HFFc6 (cell line): ENCODE measurements at regions not wholly inside any gene's neighbourhood (a gene's known extent, or its start where the extent isn't known, plus 50 kb on each side); places are given as distances from the start of the nearest gene placed in this dataset.

Experiments
- DNase-seq: peaks from one replicate; pipeline ENCODE4 v3.0.0-alpha.2; 2018
- H3K27ac Mint-ChIP-seq: 2 replicates; pipeline ENCODE4 v1.8.0; 2020; ENCODE audit warnings: mild to moderate bottlenecking, mixed read lengths
- H3K27me3 Mint-ChIP-seq: 2 replicates; pipeline ENCODE4 v1.8.0; 2021; ENCODE audit warnings: mild to moderate bottlenecking, moderate library complexity, mixed read lengths; ENCODE audit not compliant: insufficient read depth
- H3K36me3 Mint-ChIP-seq: 2 replicates; pipeline ENCODE4 v1.8.0; 2021; ENCODE audit warnings: low read depth, mixed read lengths
- H3K4me1 Mint-ChIP-seq: 2 replicates; pipeline ENCODE4 v1.8.0; 2020; ENCODE audit warnings: low read depth, mixed read lengths
- H3K4me3 Mint-ChIP-seq: 2 replicates; pipeline ENCODE4 v1.8.0; 2020; ENCODE audit warnings: mild to moderate bottlenecking, moderate library complexity, mixed read lengths
- H3K9me3 Mint-ChIP-seq: 2 replicates; pipeline ENCODE4 v1.8.0; 2020; ENCODE audit warnings: mild to moderate bottlenecking, mixed read lengths
- TF ChIP-seq, protein P1 (sequence below): fragments of 200-600 bp; sonication (generic); IDR thresholded peaks from 2 replicates; pipeline ENCODE4 v1.5.0; 2021; ENCODE audit warnings: antibody characterized with exemption, mild to moderate bottlenecking

GRCh38 chr4:120353235-120353634 lies 286.6 kb upstream of the MAD2L1 start:
- no peaks in the 10 kb centered on the region for H3K4me1 Mint-ChIP-seq
- peaks cover 14% of the 10 kb centered on the region for H3K9me3 Mint-ChIP-seq
- H3K4me3 Mint-ChIP-seq: no peak overlapping the region
- H3K27ac Mint-ChIP-seq: no peak overlapping the region
- no peak for DNase-seq
- no peaks in the 10 kb centered on the region for H3K27me3 Mint-ChIP-seq
- TF ChIP-seq, protein P1, sequence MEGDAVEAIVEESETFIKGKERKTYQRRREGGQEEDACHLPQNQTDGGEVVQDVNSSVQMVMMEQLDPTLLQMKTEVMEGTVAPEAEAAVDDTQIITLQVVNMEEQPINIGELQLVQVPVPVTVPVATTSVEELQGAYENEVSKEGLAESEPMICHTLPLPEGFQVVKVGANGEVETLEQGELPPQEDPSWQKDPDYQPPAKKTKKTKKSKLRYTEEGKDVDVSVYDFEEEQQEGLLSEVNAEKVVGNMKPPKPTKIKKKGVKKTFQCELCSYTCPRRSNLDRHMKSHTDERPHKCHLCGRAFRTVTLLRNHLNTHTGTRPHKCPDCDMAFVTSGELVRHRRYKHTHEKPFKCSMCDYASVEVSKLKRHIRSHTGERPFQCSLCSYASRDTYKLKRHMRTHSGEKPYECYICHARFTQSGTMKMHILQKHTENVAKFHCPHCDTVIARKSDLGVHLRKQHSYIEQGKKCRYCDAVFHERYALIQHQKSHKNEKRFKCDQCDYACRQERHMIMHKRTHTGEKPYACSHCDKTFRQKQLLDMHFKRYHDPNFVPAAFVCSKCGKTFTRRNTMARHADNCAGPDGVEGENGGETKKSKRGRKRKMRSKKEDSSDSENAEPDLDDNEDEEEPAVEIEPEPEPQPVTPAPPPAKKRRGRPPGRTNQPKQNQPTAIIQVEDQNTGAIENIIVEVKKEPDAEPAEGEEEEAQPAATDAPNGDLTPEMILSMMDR: no peak
- no peaks in the 10 kb centered on the region for H3K36me3 Mint-ChIP-seq

DNA sequence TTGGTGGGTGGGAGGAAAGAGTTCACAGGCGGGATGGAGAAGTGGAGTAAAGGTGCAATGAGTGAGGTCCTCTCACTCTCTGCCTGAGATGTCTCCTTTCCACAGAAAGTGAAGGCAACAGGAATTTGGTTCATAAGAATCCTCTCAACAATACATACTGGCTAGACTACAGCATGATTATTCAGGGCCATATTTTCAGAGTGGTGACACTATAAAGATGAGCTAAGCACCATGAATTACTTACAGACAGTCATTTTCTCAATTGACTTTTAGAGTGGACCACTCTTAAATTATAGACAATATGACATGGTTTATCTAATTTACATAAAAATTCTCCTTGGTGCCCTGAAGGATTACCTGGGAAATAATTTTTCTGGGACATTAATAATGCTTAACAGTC lies 286.1 kb upstream of the MAD2L1 start:
- no peak for DNase-seq
- Mint-ChIP-seq H3K27me3 (no peaks in the 10 kb centered on the region), H3K36me3 (no peaks in the 10 kb centered on the region), H3K27ac (no peak overlapping the region), H3K4me1 (no peaks in the 10 kb centered on the region), H3K9me3 (peaks cover 14% of the 10 kb centered on the region), H3K4me3 (no peak overlapping the region)
- TF ChIP-seq, protein P1: no peak

DNA sequence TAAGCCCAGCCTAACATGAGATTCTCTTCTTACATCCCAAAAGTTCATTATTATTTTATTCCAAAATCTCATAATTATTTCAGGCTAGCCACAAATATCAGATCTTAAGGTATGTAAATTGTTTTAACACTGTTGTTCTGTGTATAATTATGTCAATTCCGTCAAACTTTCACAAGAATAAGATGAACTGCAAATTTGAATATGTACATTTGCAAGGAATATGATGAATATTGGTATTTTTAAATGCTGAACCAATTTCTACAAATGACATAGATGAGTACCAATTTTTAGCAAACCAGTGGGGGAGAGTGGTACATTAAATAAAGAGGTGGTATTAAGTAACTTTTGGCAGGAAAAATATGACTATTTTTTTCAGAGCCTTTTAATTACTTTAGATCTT lies 282.3 kb upstream of the MAD2L1 start:
- H3K27ac Mint-ChIP-seq: no peak overlapping the region
- DNase-seq: no peak
- H3K36me3 Mint-ChIP-seq: no peaks in the 10 kb centered on the region
- TF ChIP-seq, protein P1: no peak
- H3K4me3 Mint-ChIP-seq: no peak overlapping the region
- H3K27me3 Mint-ChIP-seq: no peaks in the 10 kb centered on the region
- H3K9me3 Mint-ChIP-seq: peaks cover 27% of the 10 kb centered on the region
- H3K4me1 Mint-ChIP-seq: no peaks in the 10 kb centered on the region

- Mint-ChIP-seq H3K27ac (no peak overlapping the region), H3K9me3 (peaks cover 27% of the 10 kb centered on the region)
- no peak for DNase-seq
Measured at GRCh38 chr4:120348521-120348920, 281.9 kb upstream of the MAD2L1 start.

DNA sequence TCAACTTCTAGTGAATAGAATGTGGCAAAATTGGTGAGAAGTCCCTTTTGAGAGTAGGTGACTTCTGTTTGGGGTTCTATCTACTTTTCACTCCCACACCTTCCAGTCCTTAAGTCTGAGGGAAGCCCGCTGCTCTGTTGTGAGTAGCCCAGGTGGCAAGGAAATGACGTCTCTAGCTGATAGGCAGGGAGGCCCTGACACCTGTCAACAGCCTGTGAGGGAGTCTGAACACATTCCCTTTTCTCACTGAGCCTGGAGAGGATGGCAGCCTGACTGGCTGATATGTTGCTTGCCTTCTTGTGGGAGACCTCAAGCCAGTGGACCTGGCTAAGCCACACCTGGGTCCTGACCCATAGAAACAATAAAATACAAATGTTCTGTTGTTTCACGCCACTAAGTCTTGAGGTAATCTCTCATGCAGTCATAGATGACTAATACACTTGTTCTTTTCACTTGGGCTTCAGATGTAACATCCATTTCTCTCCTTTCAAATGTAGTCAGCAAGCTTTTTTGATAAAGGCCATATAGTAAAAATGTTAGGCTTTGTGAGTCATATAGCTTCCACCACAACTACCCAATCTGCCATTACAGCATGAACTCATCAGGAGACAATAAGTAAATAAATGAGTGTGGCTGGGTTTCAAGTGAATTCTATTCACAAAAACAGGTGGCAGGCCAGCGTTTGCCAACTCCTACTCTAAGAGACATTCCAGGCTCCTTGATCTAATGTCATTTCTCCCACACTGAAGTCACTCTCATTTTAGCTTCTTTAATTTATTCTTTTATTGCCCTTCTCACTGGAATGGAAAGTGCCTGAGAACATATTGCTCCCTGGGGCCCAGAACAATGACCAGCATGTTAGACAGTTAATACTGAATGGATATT lies 265.1 kb upstream of the MAD2L1 start:
- no peaks in the 10 kb centered on the region for H3K27me3 Mint-ChIP-seq
- H3K36me3 Mint-ChIP-seq: peaks cover 5% of the 10 kb centered on the region; the same call in 1 of the 2 replicates
- no peak overlapping the region for H3K4me3 Mint-ChIP-seq
- no peak for DNase-seq
- H3K27ac Mint-ChIP-seq: no peak overlapping the region
- no peaks in the 10 kb centered on the region for H3K4me1 Mint-ChIP-seq
- H3K9me3 Mint-ChIP-seq: peaks cover 29% of the 10 kb centered on the region
- TF ChIP-seq, protein P1: no peak

More at GRCh38 chr4:120348521-120348920, 281.9 kb upstream of the MAD2L1 start:
- TF ChIP-seq, protein P1: no peak
- Mint-ChIP-seq H3K4me3 (no peak overlapping the region), H3K27me3 (no peaks in the 10 kb centered on the region), H3K36me3 (no peaks in the 10 kb centered on the region), H3K4me1 (no peaks in the 10 kb centered on the region)
